DMS79 treated with DMSO at 0.1 percent for 48 hours (cell line): ENCODE measurements at regions not wholly inside any gene's neighbourhood (a gene's known extent, or its start where the extent isn't known, plus 50 kb on each side); places are given as distances from the start of the nearest gene placed in this dataset.

Source experiments
- DNase-seq: peaks from one replicate; lab custom pipeline; 2025; lab: John Stamatoyannopoulos, UW

DNA sequence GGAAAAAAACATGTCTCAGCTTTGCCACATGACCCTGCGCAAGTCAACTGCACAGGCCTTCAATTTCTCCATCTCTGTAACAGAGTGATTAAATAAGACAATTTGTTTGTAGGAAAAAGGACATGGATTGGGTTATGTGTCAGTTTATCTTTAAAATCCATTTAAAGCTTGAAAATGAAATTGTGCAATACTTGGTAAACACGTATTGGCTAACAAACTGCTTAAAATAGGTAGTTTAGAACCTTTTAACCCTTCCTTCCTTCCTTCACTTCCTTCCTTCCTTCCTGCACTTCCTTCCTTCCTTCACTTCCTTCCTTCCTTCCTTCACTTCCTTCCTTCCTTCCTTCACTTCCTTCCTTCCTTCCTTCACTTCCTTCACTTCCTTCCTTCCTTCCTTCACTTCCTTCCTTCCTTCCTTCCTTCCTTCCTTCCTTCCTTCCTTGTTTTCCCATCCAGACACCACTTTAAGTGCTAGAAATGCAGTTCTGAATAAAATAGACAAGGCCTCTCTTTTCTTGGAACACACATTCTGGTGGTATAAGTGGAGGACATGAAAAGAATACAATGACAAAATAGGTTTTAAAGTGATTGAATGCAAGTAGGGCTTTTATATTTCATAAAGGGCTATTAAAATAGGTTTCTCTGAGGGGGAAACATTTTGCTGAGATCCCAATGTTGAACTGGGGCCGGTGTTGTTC is 130.2 kb upstream of the TP63 start:
- DNase-seq, result no peak

DNA sequence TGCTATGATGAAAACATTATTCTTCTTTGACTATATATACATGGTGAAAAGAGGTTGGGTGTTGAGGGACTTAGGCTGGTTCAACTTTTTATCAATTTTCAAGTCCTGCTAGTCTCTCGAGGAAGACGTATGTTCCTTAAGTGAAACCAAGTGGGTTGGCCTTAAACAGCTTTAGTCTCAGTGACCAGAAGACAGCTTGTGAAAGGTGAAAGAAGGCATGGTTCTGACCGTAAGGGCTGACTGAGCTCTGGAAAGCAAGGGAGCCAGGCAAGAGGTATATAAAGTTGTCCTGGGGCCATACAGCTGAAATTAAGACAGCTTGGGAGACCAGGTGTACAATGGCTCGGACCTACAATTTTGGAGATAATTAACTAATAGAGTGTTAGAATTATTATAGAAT is 128.9 kb upstream of the TP63 start:
- no peak for DNase-seq

DNA sequence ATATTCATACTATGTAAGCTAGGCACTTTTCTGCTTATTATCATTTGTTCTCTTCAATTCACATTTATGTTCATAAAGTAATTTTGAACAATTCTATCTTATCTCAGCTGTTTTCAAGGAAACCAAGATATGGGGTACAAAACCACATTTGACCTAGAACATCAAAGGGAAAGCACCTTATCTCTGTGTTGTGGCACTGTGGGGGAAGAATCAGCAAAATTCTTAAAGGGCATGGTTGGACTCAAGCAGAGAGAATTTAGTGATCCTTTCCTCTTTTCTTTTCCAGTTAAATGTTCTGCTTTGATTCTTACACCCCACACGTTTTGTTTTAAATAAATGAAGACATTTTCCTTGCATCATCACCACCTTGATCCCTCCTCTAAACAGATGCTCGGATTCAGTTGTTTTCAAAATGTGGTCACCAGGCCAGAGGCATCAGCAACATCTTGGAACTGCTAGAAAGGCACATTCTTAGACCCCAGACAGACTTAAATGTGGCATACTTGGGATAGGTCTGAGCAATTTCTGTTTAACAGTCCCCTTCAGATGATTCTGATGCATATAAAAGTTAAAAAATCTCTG is 128.4 kb upstream of the TP63 start:
- no peak for DNase-seq

GRCh38 chr3:189507856-189508255 is 123.3 kb upstream of the TP63 start:
- DNase-seq, result no peak

DNA sequence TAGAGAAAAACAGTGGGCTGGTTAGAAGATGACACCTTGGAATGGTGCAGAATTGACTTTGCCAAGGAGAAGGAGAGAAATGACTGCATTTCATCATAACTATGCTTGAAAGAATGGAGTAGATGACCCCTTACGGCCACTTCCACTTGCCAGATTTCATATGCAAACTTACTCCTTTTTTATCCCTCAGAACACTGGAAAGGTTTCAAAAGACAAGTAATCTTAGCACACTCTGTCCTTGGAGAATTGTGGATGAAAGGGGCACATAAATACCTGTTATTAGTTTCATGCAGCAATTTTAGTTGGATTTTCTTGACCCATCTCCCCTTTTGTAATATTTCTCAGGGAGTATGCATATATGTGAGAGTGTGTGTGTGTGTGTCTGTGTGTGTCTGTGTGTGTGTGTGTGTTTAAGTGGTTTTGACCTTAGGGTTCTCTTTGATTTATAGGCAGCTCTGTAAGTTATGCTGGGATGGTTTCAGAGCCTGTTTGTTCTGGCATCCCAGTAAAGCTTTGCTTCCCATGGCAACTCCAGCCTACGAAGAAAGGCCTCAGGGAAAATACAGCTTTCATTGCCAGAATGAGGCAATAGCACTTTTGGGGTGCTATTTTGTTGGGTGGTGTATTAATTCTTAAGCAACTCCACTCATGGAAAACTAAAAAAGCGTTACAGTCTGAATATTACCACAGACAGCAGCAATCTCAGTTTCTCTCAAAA is 122.2 kb upstream of the TP63 start:
- DNase-seq, result no peak

DNA sequence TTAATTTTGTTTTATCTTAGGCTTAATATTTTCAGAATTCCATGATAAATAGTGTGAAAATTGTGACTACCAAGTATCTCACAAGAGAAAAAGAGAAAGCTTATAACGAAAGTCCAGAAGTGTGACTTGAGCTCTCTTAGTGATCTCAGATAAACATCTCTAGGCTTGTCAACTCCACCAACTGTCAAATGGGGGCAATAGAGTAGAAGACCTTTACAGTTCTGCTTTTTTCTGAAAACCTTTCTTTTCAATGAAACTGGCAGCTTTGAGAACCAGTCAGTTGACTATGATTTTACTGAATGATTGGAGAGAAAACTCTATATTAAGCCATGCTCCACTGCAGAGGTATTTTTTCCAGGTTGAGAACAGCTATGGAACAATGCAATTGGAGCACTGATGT is 119.2 kb upstream of the TP63 start:
- DNase-seq, result no peak

GRCh38 chr3:189512821-189513220 is 118.4 kb upstream of the TP63 start:
- DNase-seq, result no peak

DNA sequence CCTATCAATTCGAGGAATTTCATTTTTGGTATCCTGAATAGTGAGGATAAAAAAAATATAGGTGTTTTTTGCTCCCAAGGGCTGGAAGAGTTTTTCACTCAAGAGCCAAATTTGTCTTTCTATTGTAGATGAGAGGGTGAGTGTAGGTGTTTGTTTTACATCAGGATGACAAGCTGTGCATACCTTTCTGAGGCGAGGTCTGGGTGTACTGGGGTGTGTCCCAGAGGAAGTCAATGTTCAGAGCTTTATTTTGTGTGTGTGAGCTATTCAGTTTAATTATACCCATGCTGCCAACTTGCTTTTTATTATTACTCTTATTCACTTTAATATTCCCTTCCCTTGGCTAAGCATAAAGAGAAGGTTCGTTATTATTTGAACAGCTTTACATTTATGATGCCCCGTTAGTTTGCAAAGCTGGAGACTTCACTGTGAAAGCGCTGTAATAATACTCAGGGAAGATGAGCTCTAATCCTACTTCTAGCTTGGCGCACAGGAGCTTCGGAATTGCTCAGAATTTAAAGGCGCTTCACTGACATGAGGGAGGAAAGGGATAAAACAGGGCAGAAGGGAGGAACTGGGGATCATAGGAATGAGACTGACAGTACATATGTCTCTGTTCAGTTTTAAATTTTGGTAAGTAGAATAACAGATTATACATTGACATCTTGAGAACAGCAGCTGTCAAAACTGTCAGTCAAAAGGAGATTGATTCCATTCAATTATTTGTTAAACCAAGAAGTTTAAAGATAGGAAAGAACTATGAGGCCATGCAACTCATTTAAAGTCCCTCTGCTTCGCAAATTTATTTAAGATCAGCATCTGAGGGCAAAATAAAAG is 117.7 kb upstream of the TP63 start:
- DNase-seq, result no peak

DNA sequence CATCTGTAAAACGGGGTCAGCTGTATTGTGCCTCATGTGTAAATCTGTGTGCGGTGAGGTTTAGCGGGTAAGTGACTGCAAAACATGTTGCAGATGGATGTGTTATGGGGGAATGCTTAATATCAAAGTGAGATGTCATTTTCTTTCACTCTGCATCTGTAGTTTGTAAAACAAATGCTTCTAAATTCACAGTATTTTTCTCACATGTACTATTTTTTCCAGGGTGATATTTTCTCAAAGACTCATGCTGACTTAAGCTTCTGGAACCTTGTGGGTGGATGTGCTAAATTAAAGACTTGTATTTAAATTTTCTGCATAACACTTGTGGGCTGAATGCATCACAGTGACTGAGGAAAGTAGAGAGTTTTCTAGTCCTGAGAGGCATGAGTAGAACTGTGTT is 115.2 kb upstream of the TP63 start:
- DNase-seq, result no peak

- DNase-seq, result no peak
These were observed 113.2 kb upstream of the TP63 start for GRCh38 chr3:189517981-189518380.

DNA sequence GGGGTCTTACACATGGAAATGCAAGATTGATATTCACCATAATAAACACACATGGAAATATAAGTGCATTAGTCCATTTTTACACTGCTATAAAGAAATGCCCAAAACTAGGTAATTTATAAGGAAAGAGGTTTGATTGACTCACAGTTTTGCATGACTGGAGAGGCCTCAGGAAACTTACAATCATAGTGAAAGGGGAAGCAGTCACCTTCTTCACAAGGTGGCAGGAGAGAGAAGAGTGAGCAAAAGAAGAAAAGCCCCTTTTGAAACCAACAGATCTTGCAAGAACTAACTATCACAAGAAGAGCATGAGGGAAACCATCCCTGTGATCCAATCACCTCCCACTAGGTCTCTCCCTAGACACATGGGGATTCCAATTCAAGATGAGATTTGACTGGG is 111.7 kb upstream of the TP63 start:
- DNase-seq, result no peak

DNA sequence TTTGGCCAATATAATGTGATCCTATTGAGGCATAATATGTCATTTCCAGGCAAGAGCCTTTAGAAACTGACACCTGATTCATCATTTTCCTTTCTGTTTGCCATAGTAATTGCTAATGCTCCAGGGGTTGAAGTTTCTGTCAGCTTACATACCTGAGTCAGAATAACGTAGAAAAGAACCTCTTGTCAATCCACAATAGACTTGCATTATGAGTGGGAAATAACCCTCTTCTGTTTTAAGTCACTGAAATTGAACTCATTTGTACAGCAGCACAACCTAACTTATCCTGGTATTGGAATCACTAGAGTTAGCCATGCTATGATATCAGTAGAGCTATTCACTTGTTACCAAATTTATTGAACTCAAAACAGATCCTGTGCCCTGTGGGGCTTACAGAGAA is 101.7 kb upstream of the TP63 start:
- DNase-seq, result no peak

GRCh38 chr3:189529889-189530471 is 101.2 kb upstream of the TP63 start:
- DNase-seq, result no peak

- no peak for DNase-seq
These were observed 100.4 kb upstream of the TP63 start for GRCh38 chr3:189530822-189531221.

DNA sequence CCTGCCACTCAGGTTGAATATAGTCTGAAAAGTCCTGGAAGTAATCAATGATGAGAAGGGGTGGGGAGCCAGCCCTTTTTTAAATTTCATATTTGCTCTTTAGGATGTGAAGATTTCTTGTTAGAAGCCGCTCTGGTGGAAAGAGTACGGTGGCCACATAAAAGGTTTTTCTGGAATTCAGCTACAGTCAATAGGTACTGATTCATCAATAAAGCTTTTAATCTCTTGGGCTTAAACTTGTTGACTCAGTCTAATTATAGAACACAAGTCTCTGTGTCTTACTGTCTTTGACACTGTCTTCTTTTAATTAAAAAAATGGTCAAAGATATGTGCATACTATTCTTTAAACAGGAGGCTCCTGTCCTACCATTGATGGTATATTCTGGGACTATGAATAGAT is 99.9 kb upstream of the TP63 start:
- no peak for DNase-seq

- DNase-seq, result no peak
These were observed 96.7 kb upstream of the TP63 start for GRCh38 chr3:189534531-189534930.

DNA sequence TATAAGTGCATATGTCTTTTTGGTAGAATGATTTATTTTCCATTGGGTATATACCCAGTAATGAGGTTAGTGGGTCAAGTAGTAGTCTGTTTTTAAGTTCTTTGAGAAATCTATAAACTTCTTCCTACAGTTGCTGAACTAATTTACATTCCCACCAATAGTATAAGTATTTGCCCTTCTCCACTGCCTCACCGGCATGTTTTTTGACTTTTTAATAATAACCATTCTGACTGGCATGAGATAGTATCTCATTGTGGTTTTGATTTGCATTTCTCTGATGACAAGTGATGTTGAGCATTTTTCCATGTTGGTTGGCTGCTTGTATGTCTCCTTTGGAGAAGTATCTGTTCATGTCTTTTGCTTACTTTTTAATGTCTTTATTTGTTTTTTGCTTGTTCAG is 94.1 kb upstream of the TP63 start:
- DNase-seq, result no peak

DNA sequence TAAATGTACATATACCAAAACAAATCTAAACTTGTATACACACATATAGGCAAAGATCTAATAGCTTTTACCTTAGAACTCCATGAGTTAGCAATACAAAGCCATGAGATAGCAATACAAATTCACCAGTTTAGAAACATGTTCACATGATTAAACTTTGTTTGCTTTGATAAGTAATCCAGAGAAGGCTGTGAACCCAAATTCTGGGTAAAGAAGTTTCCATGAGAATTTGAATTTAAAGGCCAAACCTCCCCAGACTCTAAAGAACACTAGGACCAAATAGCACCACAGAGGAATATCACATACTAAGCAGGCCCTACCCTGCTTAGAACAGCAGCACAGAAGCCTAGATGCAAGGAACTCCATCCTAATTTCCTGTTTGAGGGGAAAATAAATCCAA is 83.7 kb upstream of the TP63 start:
- no peak for DNase-seq

DNA sequence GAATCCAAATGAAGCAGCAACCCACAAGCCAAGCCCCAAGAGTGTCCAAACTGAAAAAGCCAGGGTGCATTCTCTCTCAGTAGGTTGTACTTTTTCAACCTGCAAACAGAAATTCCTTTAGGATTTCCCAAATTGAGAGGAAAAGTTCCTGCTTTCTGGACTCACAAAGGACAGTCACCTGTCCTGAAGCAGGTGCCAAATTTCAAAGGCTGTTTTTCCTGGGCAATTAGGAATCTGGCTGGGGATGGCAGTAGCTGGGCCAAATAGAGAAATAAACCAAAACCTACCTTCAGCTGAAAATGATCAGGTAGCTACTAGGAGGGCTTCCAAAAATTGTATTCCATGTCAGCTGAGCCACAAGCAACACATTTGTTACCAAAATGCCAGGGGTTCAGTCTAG is 83.1 kb upstream of the TP63 start:
- no peak for DNase-seq

DNA sequence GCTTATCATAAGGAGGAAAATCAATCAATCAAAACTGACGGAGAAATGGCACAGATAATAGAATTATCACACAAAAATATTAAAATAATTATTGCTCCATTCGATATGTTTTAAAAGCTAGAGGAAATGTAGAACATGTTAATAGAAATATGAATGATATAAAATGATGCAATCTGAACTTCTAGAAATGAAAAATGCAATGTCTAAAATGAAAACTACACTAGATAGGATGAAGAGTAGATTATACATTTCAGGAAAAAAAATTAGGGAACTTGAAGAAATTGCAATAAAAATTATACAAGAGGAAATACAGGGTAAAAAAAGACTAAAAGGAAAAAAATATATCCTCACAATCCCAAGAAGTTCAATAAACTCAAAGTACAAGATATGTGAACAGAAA is 80.2 kb upstream of the TP63 start:
- DNase-seq, result no peak

GRCh38 chr3:189554868-189555557 is 76.2 kb upstream of the TP63 start:
- DNase-seq, result no peak

- DNase-seq, result no peak
These were observed 75.7 kb upstream of the TP63 start for GRCh38 chr3:189555558-189555881.
